ENCODE measurements at regions not wholly inside any gene's neighbourhood (a gene's known extent, or its start where the extent isn't known, plus 50 kb on each side); places are given as distances from the start of the nearest gene placed in this dataset.

GRCh38 chr5:124872615-124873014, 126.2 kb upstream of the ZNF608 start:
- Histone ChIP-seq H3K79me2 (ENCODE audit: control insufficient read depth, insufficient read depth, low read length) (no peaks in the 10 kb centered on the region), H4K20me1 (replicated peaks; ENCODE audit: control insufficient read depth, extremely low read depth, insufficient read depth, low read length) (no peaks in the 10 kb centered on the region), H3K9me3 (replicated peaks; ENCODE audit: control insufficient read depth, insufficient read depth, low read length) (no peaks in the 10 kb centered on the region), H3K4me2 (ENCODE audit: insufficient read depth, low read length) (no peak overlapping the region), H3K4me1 (ENCODE audit: control insufficient read depth, extremely low read depth, insufficient read depth, low read length) (peaks cover 2% of the 10 kb centered on the region), H3K27me3 (ENCODE audit: control insufficient read depth in 2 of 2, insufficient read depth in 2 of 2, low read length in 2 of 2) (no peaks in the 10 kb centered on the region), H3K4me3 (replicated peaks in 1 of 3; ENCODE audit: insufficient read depth in 1 of 3, low read depth in 1 of 3, low read length in 3 of 3) (no peak overlapping the region), H3K9me1 (replicated peaks; ENCODE audit: control insufficient read depth, extremely low read depth, insufficient read depth, low read length) (no peaks in the 10 kb centered on the region), H2AFZ (ENCODE audit: low read depth, low read length) (no peak overlapping the region), H3K9ac (replicated peaks; ENCODE audit: extremely low read depth, insufficient read depth, low read length) (no peak overlapping the region), H3K27ac (ENCODE audit: insufficient read depth, low read depth, low read length) (no peak overlapping the region), H3K36me3 (ENCODE audit: control insufficient read depth in 2 of 2, extremely low read depth in 1 of 2, insufficient read depth in 2 of 2, low read length in 2 of 2) (no peaks in the 10 kb centered on the region)
- no peak for TF ChIP-seq FOS (IDR thresholded peaks at IDR 0.05; ENCODE audit: borderline replicate concordance, insufficient read depth, low read length)
- TF ChIP-seq POLR2A (IDR thresholded peaks at IDR 0.05; ENCODE audit: low read depth, low read length) = no peak
- TF ChIP-seq MYC (IDR thresholded peaks at IDR 0.05; ENCODE audit: low read depth, low read length) = no peak
- no peak for TF ChIP-seq POLR2AphosphoS5 (IDR thresholded peaks at IDR 0.05; ENCODE audit: insufficient read depth, low read depth, low read length)
- TF ChIP-seq JUN (IDR thresholded peaks at IDR 0.05; ENCODE audit: borderline replicate concordance, insufficient read depth, insufficient read length, low read depth) = no peak
- DNase-seq (ENCODE audit: low read depth, low spot score) (peak; percentile 18), FAIRE-seq (no peak)
- ChIA-PET CTCF (interaction anchor here (1.4 kb wide), 1 partner anchor 9 kb away, joined by 3 read pairs; no protein-coding TSS in a partner anchor), POLR2A (no interaction called here)
- dilution Hi-C loops (cut with MboI; ENCODE audit: extremely low pct_ligation_motif_present, low sequenced_read_pairs) (no loop called here), intact Hi-C loops (cut with micrococcal nuclease) (no loop called here)
- BruUV-seq (replicated peaks) = no TSS peak

- POLR2A ChIA-PET = no interaction called here
These were observed 126.7 kb upstream of the ZNF608 start for GRCh38 chr5:124873188-124873587.

More at GRCh38 chr5:124873188-124873587, 126.7 kb upstream of the ZNF608 start:
- no peak overlapping the region for H3K4me2 ChIP-seq (ENCODE audit: insufficient read depth, low read length)
- no peak overlapping the region for H3K9ac ChIP-seq (replicated peaks; ENCODE audit: extremely low read depth, insufficient read depth, low read length)
- intact Hi-C loops (cut with micrococcal nuclease) = no loop called here
- H4K20me1 ChIP-seq (replicated peaks; ENCODE audit: control insufficient read depth, extremely low read depth, insufficient read depth, low read length) = no peaks in the 10 kb centered on the region
- CTCF ChIA-PET = no interaction called here
- no peak overlapping the region for H3K4me3 ChIP-seq (replicated peaks in 1 of 3; ENCODE audit: insufficient read depth in 1 of 3, low read depth in 1 of 3, low read length in 3 of 3)
- no peak for DNase-seq (ENCODE audit: low read depth, low spot score)
- no TSS peak for BruUV-seq (replicated peaks)
- no peak overlapping the region for H3K27ac ChIP-seq (ENCODE audit: insufficient read depth, low read depth, low read length)
- H3K27me3 ChIP-seq (ENCODE audit: control insufficient read depth in 2 of 2, insufficient read depth in 2 of 2, low read length in 2 of 2) = no peaks in the 10 kb centered on the region
- no peaks in the 10 kb centered on the region for H3K9me3 ChIP-seq (replicated peaks; ENCODE audit: control insufficient read depth, insufficient read depth, low read length)
- peaks cover 2% of the 10 kb centered on the region for H3K4me1 ChIP-seq (ENCODE audit: control insufficient read depth, extremely low read depth, insufficient read depth, low read length)
- H3K79me2 ChIP-seq (ENCODE audit: control insufficient read depth, insufficient read depth, low read length) = no peaks in the 10 kb centered on the region
- dilution Hi-C loops (cut with MboI; ENCODE audit: extremely low pct_ligation_motif_present, low sequenced_read_pairs) = no loop called here
- no peaks in the 10 kb centered on the region for H3K9me1 ChIP-seq (replicated peaks; ENCODE audit: control insufficient read depth, extremely low read depth, insufficient read depth, low read length)
- H3K36me3 ChIP-seq (ENCODE audit: control insufficient read depth in 2 of 2, extremely low read depth in 1 of 2, insufficient read depth in 2 of 2, low read length in 2 of 2) = no peaks in the 10 kb centered on the region
- no peak overlapping the region for H2AFZ ChIP-seq (ENCODE audit: low read depth, low read length)
- FAIRE-seq = no peak
- TF ChIP-seq POLR2A (IDR thresholded peaks at IDR 0.05; ENCODE audit: low read depth, low read length) = no peak
- no peak for TF ChIP-seq JUN (IDR thresholded peaks at IDR 0.05; ENCODE audit: borderline replicate concordance, insufficient read depth, insufficient read length, low read depth)

All from endothelial cell of umbilical vein (primary cell).